ENCODE measurements at regions not wholly inside any gene's neighbourhood (a gene's known extent, or its start where the extent isn't known, plus 50 kb on each side); places are given as distances from the start of the nearest gene placed in this dataset.
A peak's percentile ranks its signal among the peaks of the same experiment; 100 is the strongest.

DNA sequence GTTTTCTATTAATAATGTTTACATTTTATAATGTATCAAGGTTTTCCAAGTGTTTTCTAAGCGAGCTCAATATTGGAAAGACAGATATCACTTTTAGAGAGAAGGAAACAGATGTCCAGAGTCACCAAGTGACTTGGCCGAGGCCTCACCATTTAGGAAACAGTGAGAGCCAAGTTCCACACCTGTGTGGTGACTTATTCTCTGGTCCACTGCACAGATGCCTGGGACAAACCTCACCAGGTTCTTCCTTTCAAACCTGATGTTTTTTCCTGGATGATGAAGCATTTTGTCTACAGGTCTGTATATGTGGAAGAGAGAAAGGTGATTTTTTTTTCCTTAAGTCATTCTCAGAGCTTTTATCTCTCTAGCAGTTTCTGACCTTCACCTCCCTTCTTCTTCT, 280.7 kb downstream of the LPIN1 start:
- Histone ChIP-seq H3K4ac (ENCODE audit: low read depth, low read length) (no peak overlapping the region), H2AK5ac (ENCODE audit: low read length) (no peak overlapping the region), H3K36me3 (ENCODE audit: control insufficient read depth, insufficient read depth, low read length) (no peaks in the 10 kb centered on the region), H3K9ac (ENCODE audit: low read length) (no peak overlapping the region), H3K4me2 (ENCODE audit: low read length) (no peak overlapping the region), H2BK120ac (ENCODE audit: low read depth, low read length) (no peak overlapping the region), H3K4me1 (ENCODE audit: control insufficient read depth, low read depth, low read length) (no peaks in the 10 kb centered on the region), H2BK5ac (ENCODE audit: low read length) (no peak overlapping the region), H3K27ac (ENCODE audit: low read depth, low read length) (no peak overlapping the region), H3K18ac (ENCODE audit: low read length) (no peak overlapping the region), H3K4me3 (ENCODE audit: low read length) (no peak overlapping the region), H4K5ac (ENCODE audit: low read length) (no peak overlapping the region), H3K79me1 (ENCODE audit: low read length) (no peaks in the 10 kb centered on the region), H2BK15ac (replicated peaks; ENCODE audit: low read depth) (no peak overlapping the region), H3K56ac (ENCODE audit: low read length) (no peak overlapping the region), H4K8ac (ENCODE audit: low read depth, low read length) (no peak overlapping the region), H3K79me2 (ENCODE audit: control insufficient read depth, insufficient read depth, low read length) (no peaks in the 10 kb centered on the region), H3K23ac (ENCODE audit: low read length) (no peak overlapping the region), H3K27me3 (ENCODE audit: insufficient read depth, low read length, poor library complexity) (no peaks in the 10 kb centered on the region)
- WGBS (ENCODE audit: extremely low coverage, insufficient coverage, low lambda C conversion rate), result no CpG with 5 or more reads among the region's 2 CpGs
- no peak for DNase-seq

DNA sequence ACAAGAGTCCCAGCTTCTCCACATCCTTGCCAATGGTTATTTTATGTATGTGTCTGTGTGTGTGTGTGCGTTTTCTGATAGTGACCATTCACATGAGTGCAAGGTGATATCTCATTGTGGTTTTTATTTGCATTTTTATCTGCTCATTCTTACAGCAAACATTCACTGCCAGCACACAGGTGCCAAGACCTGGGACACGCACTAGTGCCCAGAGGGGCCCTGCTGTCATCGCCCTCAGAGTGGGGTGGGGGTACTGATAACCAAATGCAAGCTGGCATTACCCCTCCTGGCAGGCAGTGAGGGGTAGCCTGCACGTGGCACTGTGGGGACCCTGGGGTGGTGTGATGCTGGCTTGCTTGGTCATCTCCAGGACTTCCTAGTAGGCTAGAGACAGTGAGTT, 285.4 kb downstream of the LPIN1 start:
- Histone ChIP-seq H4K8ac (ENCODE audit: low read depth, low read length) (no peak overlapping the region), H3K27me3 (ENCODE audit: insufficient read depth, low read length, poor library complexity) (no peaks in the 10 kb centered on the region), H3K18ac (ENCODE audit: low read length) (no peak overlapping the region), H2AK5ac (ENCODE audit: low read length) (no peak overlapping the region), H3K9ac (ENCODE audit: low read length) (no peak overlapping the region), H3K56ac (ENCODE audit: low read length) (no peak overlapping the region), H3K4me1 (ENCODE audit: control insufficient read depth, low read depth, low read length) (no peaks in the 10 kb centered on the region), H3K79me1 (ENCODE audit: low read length) (no peaks in the 10 kb centered on the region), H3K79me2 (ENCODE audit: control insufficient read depth, insufficient read depth, low read length) (no peaks in the 10 kb centered on the region), H2BK15ac (replicated peaks; ENCODE audit: low read depth) (no peak overlapping the region), H3K4ac (ENCODE audit: low read depth, low read length) (no peak overlapping the region), H3K4me2 (ENCODE audit: low read length) (no peak overlapping the region), H3K27ac (ENCODE audit: low read depth, low read length) (no peak overlapping the region), H2BK120ac (ENCODE audit: low read depth, low read length) (no peak overlapping the region), H3K4me3 (ENCODE audit: low read length) (no peak overlapping the region), H4K5ac (ENCODE audit: low read length) (no peak overlapping the region), H3K36me3 (ENCODE audit: control insufficient read depth, insufficient read depth, low read length) (no peaks in the 10 kb centered on the region), H3K23ac (ENCODE audit: low read length) (no peak overlapping the region), H2BK5ac (ENCODE audit: low read length) (no peak overlapping the region)
- no CpG with 5 or more reads among the region's 4 CpGs for WGBS (ENCODE audit: extremely low coverage, insufficient coverage, low lambda C conversion rate)
- no peak for DNase-seq

DNA sequence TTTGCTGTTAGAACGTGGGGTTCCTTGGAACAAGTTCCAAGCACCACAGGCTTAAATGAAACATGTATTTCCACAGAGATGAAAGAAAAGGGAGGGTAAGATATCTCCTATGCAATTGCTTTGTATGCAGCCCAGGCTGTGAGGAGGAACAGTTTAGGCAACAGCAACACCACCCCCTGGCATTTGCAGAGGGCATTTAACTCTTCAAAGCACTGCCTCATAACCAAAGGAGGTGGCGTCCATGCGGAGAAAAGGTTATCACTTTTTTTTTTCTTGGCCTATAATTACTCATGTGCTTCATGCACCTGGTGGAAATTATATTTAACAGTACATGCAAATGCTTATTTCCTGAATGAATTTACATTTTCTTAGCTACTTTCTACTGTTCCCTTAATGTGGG, 286.0 kb downstream of the LPIN1 start:
- H3K79me1 ChIP-seq (ENCODE audit: low read length), result no peaks in the 10 kb centered on the region
- H2AK5ac ChIP-seq (ENCODE audit: low read length), result no peak overlapping the region
- no peak overlapping the region for H3K4me2 ChIP-seq (ENCODE audit: low read length)
- H3K79me2 ChIP-seq (ENCODE audit: control insufficient read depth, insufficient read depth, low read length), result no peaks in the 10 kb centered on the region
- WGBS (ENCODE audit: extremely low coverage, insufficient coverage, low lambda C conversion rate), result no CpG with 5 or more reads among the region's 3 CpGs
- no peaks in the 10 kb centered on the region for H3K36me3 ChIP-seq (ENCODE audit: control insufficient read depth, insufficient read depth, low read length)
- no peak overlapping the region for H2BK120ac ChIP-seq (ENCODE audit: low read depth, low read length)
- peak; percentile 47 for DNase-seq
- no peak overlapping the region for H3K4ac ChIP-seq (ENCODE audit: low read depth, low read length)
- H3K27me3 ChIP-seq (ENCODE audit: insufficient read depth, low read length, poor library complexity), result no peaks in the 10 kb centered on the region
- no peak overlapping the region for H2BK5ac ChIP-seq (ENCODE audit: low read length)
- no peak overlapping the region for H3K9ac ChIP-seq (ENCODE audit: low read length)
- H3K56ac ChIP-seq (ENCODE audit: low read length), result no peak overlapping the region
- no peak overlapping the region for H3K23ac ChIP-seq (ENCODE audit: low read length)
- H3K4me1 ChIP-seq (ENCODE audit: control insufficient read depth, low read depth, low read length), result no peaks in the 10 kb centered on the region
- no peak overlapping the region for H3K4me3 ChIP-seq (ENCODE audit: low read length)
- H3K27ac ChIP-seq (ENCODE audit: low read depth, low read length), result no peak overlapping the region
- H2BK15ac ChIP-seq (replicated peaks; ENCODE audit: low read depth), result no peak overlapping the region
- no peak overlapping the region for H4K5ac ChIP-seq (ENCODE audit: low read length)
- H4K8ac ChIP-seq (ENCODE audit: low read depth, low read length), result no peak overlapping the region
- no peak overlapping the region for H3K18ac ChIP-seq (ENCODE audit: low read length)

DNA sequence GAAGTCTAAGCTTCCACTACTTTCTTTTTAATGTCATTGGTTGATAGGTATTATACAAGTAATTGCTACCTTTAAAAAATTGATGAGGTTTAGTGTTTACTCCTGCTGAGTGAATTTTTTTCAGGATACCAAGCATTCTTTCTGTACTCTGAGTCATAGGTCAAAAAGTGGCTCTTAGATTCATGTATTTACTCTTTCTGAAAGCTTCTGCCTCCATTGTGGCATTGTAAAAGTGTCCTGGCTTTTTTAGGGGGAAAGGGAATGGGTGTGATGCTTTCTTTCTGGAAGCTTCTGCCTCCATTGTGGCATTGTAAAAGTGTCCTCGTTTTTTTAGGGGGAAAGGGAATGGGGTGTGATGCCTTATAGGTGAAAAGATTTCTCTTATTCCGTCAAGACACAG, 286.5 kb downstream of the LPIN1 start:
- Histone ChIP-seq H3K56ac (ENCODE audit: low read length) (no peak overlapping the region), H2BK5ac (ENCODE audit: low read length) (no peak overlapping the region), H3K79me2 (ENCODE audit: control insufficient read depth, insufficient read depth, low read length) (no peaks in the 10 kb centered on the region), H2BK15ac (replicated peaks; ENCODE audit: low read depth) (no peak overlapping the region), H3K36me3 (ENCODE audit: control insufficient read depth, insufficient read depth, low read length) (no peaks in the 10 kb centered on the region), H3K4ac (ENCODE audit: low read depth, low read length) (no peak overlapping the region), H3K4me1 (ENCODE audit: control insufficient read depth, low read depth, low read length) (no peaks in the 10 kb centered on the region), H3K79me1 (ENCODE audit: low read length) (no peaks in the 10 kb centered on the region), H4K8ac (ENCODE audit: low read depth, low read length) (no peak overlapping the region), H3K27ac (ENCODE audit: low read depth, low read length) (no peak overlapping the region), H3K9ac (ENCODE audit: low read length) (no peak overlapping the region), H3K27me3 (ENCODE audit: insufficient read depth, low read length, poor library complexity) (no peaks in the 10 kb centered on the region), H2AK5ac (ENCODE audit: low read length) (no peak overlapping the region), H3K18ac (ENCODE audit: low read length) (peak overlapping the region; percentile 10), H3K4me2 (ENCODE audit: low read length) (no peak overlapping the region), H4K5ac (ENCODE audit: low read length) (no peak overlapping the region), H2BK120ac (ENCODE audit: low read depth, low read length) (no peak overlapping the region), H3K4me3 (ENCODE audit: low read length) (no peak overlapping the region), H3K23ac (ENCODE audit: low read length) (no peak overlapping the region)
- DNase-seq, result peak; percentile 28
- WGBS (ENCODE audit: extremely low coverage, insufficient coverage, low lambda C conversion rate), result no CpG with 5 or more reads among the region's 2 CpGs

DNA sequence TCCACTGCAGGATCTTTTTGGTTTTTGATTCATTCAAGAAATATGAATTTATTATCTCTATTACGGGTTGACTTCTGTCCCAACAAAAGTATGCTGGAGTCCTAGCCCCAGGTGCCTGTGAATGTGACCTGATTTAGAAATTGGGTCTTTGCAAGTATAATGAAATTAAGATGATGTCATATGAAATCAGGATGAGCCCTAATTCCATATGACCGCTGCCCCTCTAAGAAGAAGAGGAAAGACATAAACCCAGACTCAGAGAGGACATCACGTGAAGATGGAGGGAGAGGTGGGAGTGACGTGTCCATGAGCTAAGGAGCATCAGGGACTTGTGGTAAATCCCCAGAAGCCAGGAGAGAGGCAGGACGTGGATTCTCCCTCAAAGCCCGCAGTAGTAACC, 287.1 kb downstream of the LPIN1 start:
- WGBS (ENCODE audit: extremely low coverage, insufficient coverage, low lambda C conversion rate), result no CpG with 5 or more reads among the region's 6 CpGs
- Histone ChIP-seq H3K27me3 (ENCODE audit: insufficient read depth, low read length, poor library complexity) (no peaks in the 10 kb centered on the region), H2AK5ac (ENCODE audit: low read length) (no peak overlapping the region), H3K18ac (ENCODE audit: low read length) (no peak overlapping the region), H3K4me1 (ENCODE audit: control insufficient read depth, low read depth, low read length) (no peaks in the 10 kb centered on the region), H3K79me2 (ENCODE audit: control insufficient read depth, insufficient read depth, low read length) (no peaks in the 10 kb centered on the region), H3K36me3 (ENCODE audit: control insufficient read depth, insufficient read depth, low read length) (no peaks in the 10 kb centered on the region), H3K56ac (ENCODE audit: low read length) (no peak overlapping the region), H2BK5ac (ENCODE audit: low read length) (no peak overlapping the region), H2BK15ac (replicated peaks; ENCODE audit: low read depth) (no peak overlapping the region), H2BK120ac (ENCODE audit: low read depth, low read length) (no peak overlapping the region), H3K79me1 (ENCODE audit: low read length) (no peaks in the 10 kb centered on the region), H3K9ac (ENCODE audit: low read length) (no peak overlapping the region), H3K27ac (ENCODE audit: low read depth, low read length) (no peak overlapping the region), H3K4me2 (ENCODE audit: low read length) (no peak overlapping the region), H3K4me3 (ENCODE audit: low read length) (no peak overlapping the region), H3K4ac (ENCODE audit: low read depth, low read length) (no peak overlapping the region), H4K8ac (ENCODE audit: low read depth, low read length) (no peak overlapping the region), H3K23ac (ENCODE audit: low read length) (no peak overlapping the region), H4K5ac (ENCODE audit: low read length) (no peak overlapping the region)
- no peak for DNase-seq

DNA sequence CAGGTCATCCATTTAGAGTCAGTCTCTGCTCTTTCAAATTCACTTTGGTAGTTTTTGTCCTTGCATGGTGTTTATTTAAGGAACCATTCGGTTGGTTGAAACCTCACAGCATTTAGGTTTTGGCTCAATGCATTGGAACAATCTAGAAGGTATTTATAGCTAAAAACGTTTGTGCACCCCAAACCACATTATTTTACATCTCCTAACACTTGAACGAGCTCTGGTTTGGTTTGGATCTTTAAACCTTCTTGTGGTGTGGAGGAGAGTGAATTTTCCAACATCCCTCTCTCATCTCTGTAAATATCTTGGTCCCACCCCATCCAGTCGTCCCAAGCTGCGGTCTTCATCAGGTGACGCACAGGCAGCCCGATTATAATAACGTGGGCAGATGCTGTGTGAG, 287.9 kb downstream of the LPIN1 start:
- Histone ChIP-seq H3K4me3 (ENCODE audit: low read length) (no peak overlapping the region), H3K56ac (ENCODE audit: low read length) (no peak overlapping the region), H2AK5ac (ENCODE audit: low read length) (no peak overlapping the region), H3K4me2 (ENCODE audit: low read length) (no peak overlapping the region), H3K27me3 (ENCODE audit: insufficient read depth, low read length, poor library complexity) (no peaks in the 10 kb centered on the region), H3K27ac (ENCODE audit: low read depth, low read length) (no peak overlapping the region), H3K4ac (ENCODE audit: low read depth, low read length) (no peak overlapping the region), H3K4me1 (ENCODE audit: control insufficient read depth, low read depth, low read length) (no peaks in the 10 kb centered on the region), H2BK5ac (ENCODE audit: low read length) (no peak overlapping the region), H3K79me2 (ENCODE audit: control insufficient read depth, insufficient read depth, low read length) (no peaks in the 10 kb centered on the region), H3K36me3 (ENCODE audit: control insufficient read depth, insufficient read depth, low read length) (no peaks in the 10 kb centered on the region), H3K9ac (ENCODE audit: low read length) (no peak overlapping the region), H4K8ac (ENCODE audit: low read depth, low read length) (no peak overlapping the region), H4K5ac (ENCODE audit: low read length) (no peak overlapping the region), H3K18ac (ENCODE audit: low read length) (no peak overlapping the region), H3K23ac (ENCODE audit: low read length) (no peak overlapping the region), H2BK15ac (replicated peaks; ENCODE audit: low read depth) (no peak overlapping the region), H3K79me1 (ENCODE audit: low read length) (no peaks in the 10 kb centered on the region), H2BK120ac (ENCODE audit: low read depth, low read length) (no peak overlapping the region)
- WGBS (ENCODE audit: extremely low coverage, insufficient coverage, low lambda C conversion rate), result no CpG with 5 or more reads among the region's 8 CpGs
- no peak for DNase-seq

Measured in mesendoderm (in vitro differentiated cells).